ENCODE measurements at regions not wholly inside any gene's neighbourhood (a gene's known extent, or its start where the extent isn't known, plus 50 kb on each side); places are given as distances from the start of the nearest gene placed in this dataset.
"Not testable (repeated sequence)": the region's sequence is repeated elsewhere in the genome, so short reads cannot be mapped to it uniquely, and the experiment has no call there.

DNA sequence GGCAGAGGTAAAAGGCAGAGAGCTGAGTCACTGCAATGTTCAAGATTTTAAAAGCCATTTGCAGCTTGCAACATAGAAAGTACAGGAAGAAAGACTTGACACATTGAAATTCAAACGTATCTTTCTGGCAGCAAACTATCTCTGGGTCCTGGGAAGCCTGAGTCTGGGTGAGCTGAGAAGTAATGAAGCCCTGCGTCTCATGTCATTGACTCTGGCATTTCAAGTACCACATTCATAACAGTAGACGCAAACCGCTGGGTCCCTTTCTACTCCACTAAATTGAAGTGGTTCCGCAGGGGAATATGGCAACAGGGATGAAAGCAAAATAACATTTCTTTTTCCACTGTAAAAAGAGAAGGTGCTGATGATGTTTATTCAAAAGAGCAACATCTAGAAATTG, 694.3 kb downstream of the BRINP1 start:
- no peak for FAIRE-seq

DNA sequence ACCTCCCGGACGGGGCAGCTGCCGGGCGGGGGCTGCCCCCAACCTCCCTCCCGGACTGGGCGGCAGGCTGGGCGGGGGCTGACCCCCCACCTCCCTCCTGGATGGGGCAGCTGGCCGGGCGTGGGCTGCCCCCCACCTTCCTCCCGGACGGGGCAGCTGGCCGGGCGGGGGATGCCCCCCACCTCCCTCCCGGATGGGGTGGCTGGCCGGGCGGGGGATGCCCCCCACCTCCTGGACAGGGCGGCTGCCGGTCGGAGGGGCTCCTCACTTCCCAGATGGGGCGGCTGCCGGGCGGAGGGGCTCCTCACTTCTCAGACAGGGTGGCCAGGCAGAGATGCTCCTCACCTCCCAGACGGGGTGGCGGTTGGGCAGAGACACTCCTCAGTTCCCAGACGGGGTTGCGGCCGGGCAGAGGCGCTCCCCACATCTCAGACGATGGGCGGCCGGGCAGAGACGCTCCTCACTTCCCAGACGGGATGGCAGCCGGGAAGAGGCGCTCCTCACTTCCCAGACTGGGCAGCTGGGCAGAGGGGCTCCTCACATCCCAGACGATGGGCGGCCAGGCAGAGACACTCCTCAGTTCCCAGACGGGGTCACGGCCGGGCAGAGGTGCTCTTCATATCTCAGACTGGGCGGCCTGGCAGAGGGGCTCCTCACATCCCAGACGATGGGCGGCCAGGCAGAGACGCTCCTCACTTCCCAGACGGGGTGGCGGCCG, 691.1 kb downstream of the BRINP1 start:
- FAIRE-seq, result not testable (repeated sequence)

DNA sequence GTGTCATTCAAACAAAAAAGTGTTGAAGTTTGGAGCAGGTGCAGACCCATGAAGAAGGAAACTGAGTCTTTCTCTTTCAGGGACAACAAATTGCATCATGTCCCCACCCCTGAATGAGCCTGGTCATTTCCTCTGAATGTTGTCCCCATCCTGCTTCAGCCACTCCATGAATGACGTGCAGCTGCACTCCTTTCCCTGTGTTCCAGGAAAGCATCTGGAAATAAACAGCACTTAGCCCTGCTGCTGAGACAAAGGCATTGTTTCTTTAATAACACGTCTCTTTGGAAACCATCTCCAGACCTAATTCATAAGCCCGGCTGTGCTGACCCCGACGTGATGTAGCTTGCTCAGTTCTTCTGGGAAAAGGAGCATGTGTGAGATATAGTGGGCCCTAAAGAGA, 682.3 kb downstream of the BRINP1 start:
- no peak for FAIRE-seq

DNA sequence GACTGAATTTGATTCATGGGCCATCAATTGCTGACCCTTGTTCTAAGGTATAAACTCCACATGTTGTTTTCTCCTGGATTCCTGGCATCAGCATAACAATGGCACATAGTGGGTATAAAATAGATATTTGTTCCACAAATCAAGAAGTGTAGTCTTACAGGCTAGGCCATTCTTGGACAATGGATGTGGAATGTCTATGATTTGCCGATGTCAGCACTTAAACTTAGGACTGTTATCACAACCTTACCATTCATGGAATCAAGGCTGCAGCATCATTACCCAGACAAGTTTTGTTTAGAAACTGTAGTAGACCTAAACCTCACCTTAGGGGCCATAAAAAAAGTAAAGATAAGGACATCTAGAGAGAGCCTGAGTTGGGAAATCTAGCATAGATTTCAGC, 680.0 kb downstream of the BRINP1 start:
- FAIRE-seq, result no peak

DNA sequence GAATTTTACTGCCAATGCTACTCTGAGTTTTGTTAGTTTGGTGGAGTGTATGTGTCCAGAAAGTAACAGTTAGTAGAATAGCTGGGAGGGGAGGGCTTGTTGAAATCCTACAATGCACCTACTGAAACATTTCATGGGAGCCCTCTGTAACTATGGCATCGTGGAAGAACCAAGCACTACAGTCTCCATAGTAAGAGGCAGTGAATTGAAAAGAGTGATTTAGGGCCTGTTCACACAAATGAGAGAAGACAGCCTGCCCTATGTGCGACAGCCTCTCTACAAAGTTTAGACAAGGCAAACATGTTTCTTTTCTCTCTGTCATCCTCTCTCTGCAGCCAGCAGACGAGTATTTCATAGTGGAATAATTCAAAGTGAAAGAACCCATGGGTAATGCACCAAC, 676.6 kb downstream of the BRINP1 start:
- FAIRE-seq, result no peak

DNA sequence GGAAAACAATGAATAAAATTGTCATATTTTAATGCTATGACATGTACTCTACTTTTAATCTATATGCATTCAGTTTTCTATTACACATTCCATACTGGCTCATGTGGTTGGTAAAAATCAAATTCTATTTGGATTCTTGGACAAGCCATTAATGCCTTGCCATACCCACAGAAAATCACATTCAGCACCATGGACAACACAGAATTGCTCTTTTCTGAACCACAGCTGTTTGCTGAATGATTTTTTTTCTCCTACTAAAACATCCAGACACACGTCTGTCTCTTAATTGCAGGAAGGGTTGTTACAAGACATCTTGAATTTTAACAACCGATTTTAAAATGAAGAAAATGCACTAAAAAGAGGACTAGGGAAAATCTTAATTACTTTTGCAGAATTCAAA, 675.6 kb downstream of the BRINP1 start:
- FAIRE-seq, result no peak

DNA sequence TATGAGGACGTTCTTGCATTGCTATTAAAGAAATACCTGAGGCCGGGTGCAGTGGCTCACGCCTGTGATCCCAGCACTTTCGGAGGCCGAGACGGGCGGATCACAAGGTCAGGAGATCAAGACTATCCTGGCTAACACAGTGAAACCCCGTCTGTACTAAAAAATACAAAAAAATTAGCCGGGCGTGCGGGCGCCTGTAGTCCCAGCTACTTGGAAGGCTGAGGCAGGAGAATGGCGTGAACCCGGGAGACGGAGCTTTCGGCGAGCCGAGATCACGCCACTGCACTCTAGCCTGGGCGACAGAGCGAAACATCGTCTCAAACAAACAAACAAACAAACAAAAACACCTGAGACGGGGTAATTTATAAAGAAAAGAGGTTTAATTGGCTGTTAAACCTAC, 674.0 kb downstream of the BRINP1 start:
- FAIRE-seq, result not testable (repeated sequence)

DNA sequence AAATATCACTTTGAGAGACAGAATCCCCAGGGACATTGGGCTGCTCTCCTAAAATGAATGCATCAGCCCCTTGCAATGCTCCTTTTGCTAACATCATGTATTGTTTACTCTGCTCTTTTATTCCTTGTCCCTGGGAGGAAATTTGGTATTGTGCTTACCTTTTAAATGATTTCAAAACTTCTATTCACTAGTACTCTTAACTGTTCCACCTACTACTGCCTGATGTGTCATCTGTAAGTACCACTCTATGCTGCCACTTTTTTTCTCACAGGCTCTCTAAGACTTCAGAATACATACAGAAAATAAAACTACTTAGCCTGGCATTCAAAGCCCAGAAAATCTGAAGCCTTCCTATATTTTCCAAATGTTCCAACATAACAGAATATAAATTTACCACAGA, 667.2 kb downstream of the BRINP1 start:
- FAIRE-seq, result no peak

DNA sequence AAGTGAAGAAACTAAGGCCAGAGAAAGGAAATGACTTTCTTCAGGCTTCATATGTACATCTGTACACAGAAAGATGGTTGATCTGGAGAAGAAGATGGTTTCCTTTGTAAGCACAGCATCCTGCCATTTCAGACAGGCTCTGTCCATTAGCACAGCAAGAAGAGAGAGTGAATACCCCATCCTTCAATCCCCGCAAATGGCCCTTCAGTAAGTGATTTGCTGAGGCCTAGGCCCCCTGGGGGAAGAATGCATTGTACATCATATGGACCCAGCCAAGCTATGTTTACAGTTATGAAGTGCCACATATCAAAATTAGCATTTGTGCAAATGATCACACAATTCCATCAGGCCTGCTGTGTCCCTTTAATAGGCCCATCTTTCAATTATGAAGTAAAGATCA, 657.4 kb downstream of the BRINP1 start:
- FAIRE-seq, result no peak

DNA sequence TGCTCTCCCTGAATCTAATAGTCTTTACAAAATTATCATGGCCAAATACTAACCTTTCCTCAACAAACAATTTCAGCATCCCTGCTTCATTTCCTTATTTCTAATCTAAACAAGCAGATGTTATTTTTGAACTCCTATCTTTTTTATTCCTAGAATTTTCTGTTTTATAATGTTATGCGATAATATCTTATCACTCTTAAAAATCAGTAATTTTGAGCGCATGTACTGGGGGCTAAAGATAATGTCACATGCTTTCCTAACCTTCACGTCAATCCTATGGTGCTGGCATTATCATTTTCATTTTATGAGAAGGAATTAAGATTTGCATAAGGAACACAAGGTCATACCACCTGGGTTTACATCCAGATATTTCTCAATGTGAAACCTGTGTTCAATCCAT, 648.0 kb downstream of the BRINP1 start:
- no peak for FAIRE-seq

DNA sequence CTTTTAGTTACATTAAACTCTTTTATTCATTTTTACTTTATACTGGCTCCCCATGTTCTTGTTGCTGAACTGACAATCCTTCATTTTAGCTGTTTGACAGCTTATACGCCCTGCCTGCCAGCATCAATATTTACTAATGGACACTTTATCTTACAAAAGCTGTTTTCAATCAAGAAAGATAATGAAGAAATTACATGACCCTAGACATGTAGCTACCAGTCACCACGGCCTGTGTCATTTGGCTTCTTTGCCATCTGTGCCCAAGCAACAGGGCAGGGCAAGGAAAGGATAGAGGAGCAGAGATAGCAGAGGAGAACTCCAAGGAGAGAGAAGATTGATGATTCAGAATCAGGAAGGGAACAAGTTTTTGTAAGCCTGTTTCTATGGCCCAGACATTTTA, 647.3 kb downstream of the BRINP1 start:
- no peak for FAIRE-seq

DNA sequence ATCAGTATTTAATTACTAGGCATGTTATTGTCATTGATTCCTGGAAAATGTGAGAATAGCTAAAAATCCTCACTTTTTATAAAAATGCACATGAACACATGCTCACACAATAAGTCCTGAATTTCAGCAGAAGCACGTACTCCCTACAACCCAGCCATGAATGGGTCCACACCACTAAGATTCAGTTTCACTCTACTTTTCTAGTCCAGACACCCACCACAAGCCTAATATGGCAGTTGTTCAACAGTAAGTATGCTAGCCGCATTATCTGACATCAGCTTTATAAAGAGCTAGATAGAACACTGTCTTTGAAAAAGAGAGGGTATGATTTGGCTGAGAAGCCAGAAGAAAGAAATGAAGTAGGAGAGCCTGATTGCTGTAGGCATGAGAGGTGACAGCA, 639.3 kb downstream of the BRINP1 start:
- FAIRE-seq, result no peak

DNA sequence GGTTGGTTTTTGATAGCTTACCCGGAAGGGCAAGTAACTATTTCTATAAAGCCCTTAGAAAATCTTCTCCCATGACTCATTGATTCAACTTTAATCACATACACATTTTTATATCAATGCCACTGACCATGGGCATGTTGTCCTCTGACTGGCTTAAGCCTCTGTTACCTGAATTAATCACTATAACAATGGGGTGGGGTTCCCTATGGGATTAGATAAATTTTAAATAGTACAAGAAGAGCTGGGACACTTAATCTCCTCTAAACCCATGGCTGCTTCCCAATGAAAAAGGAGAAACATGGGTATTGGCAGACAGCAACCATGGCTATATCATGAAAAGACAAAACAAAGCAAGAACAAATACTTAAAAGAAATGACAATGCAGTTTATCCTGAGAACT, 636.2 kb downstream of the BRINP1 start:
- FAIRE-seq, result no peak

DNA sequence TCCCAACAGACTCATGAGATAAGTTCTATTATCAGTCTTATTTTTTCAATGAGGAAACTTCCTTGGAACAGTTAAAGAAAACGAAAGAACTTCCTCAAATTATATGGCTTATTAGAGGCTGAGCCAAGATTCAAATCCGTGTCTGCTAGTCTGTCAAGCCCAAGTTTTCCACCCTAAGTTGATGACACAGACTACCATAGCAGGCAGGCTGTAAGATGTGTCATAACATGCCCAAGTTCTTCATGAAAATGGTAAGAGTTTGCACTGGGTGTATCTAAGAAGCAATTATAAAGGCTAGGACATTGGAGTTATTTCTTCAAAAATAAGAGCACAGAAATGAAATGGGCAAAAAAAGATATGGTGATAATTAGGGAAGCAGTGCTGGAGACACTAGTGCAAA, 634.5 kb downstream of the BRINP1 start:
- no peak for FAIRE-seq

DNA sequence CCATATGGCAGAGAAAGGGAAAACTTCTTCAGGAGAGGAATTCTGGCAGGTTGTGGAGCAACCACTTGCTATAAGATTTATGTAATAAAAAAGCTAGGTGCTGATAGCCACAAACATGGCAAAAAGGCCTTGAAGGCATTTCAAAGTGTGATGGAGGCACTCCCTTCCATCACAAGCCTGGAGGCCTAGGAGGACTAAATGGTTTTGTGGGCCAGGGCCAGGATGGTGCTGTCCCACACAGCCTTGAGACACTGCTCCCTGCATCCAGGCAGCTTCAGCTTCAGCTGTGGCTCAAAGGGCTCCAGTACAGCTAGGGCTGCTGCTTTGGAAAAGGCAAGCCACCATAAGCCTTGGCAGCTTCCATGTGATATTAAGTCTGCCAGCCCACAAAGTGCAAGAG, 632.8 kb downstream of the BRINP1 start:
- FAIRE-seq, result no peak

DNA sequence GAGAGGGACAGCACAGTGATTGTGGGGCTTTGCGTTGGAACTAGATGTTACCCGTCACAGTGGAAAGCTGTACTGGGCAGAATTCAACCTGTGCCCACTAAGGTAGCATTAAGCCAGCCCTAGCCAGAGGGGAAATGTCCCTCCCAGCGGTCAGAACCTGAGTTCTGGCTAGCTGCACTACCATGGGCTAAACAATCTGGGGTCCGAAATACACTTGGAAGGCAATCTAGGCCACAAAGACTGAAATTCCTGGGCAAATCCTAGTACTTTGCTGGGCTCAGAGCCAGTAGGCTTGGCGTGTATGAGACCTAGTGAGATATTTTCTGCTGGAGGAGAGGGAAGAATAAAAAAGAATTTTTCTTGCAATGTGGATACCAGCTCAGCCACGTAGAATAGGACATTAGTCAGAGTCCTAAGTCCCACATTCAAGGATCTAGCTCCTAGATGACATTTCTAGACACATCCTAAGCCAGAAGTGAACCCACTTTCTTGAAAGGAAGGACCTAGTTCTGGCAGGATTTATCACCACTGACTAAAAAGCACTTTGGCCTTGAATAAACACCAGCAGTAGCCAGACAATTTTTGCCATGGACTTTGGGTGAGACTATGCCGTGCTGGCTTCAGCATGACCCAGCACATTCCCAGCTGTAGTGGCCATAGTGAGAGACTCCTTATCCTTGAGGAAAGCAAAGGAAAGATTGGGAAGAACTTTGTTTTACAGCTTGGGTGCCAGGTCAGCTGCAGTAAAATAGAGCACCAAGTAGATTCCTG, 618.0 kb downstream of the BRINP1 start:
- no peak for FAIRE-seq

DNA sequence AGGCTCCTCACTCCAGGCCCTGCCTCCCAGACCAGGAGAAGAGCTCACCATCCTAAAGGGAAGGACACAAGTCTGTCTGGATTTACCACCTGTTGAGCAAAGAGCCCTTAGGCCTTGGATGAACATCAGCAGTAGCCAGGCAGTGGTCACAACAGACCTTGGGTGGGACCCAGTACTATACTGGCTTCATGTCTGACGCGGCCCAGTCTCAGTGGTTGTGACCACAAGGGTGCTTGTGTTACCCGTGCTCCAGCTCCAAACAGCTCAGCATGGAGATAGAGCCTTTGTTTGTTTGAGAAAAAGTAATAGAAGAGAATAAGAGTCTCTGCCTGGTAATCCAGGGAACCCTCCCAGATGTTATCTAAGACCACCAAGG, 617.4 kb downstream of the BRINP1 start:
- no peak for FAIRE-seq

DNA sequence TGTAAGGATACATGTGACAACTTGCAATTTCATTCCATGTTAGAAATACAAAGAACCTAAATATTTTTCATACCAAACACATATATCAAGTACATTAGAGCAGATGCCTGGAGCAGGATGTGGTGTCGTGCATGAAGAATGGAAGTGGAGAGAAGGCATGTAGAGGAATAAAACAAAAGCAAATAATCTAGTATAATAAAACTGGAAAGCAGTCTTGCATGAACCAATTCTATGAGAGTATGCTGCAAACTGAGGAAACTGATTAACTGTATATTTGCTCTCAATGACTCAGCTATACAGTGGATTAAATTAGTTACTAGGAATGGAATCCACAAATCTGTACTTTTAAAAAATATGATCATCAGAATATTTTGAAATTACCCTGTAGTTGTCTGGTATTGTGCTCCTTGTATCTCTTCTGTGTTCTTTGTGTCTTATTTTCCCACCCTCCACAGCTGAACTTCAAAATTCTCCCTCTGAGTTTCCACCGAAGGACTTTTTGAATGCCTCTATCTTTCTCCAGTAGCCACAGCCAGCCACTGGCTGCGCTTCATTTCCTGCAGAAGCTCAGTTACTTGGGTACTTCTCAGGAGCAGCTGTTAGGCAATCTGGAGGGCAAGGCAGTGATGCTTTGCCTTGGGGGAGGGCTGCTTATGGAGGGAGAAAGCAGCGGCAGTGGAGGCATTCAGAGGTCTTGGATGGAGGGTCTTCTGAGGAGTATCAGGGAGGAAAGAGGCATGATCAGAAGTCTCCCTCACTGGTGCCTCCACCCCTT, 608.0 kb downstream of the BRINP1 start:
- FAIRE-seq, result no peak

DNA sequence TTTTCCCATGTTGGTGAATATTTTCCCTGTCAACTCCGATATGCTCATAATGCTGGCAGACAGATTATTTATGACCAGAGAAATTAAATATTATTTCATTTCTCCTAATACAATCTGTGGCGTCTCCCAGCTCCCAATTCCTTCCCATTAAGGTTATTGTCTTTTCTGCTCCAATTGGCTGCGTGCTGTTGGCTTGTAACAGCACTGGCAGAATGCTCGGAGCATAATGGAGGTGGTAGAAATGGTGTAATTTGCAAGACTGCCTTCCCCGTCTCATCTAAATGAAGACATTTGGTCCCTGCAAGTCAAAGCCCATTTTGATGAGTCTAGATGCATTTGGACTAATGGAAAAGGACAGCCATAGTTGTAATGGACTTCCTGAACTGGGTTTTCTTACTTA, 601.7 kb downstream of the BRINP1 start:
- no peak for FAIRE-seq

DNA sequence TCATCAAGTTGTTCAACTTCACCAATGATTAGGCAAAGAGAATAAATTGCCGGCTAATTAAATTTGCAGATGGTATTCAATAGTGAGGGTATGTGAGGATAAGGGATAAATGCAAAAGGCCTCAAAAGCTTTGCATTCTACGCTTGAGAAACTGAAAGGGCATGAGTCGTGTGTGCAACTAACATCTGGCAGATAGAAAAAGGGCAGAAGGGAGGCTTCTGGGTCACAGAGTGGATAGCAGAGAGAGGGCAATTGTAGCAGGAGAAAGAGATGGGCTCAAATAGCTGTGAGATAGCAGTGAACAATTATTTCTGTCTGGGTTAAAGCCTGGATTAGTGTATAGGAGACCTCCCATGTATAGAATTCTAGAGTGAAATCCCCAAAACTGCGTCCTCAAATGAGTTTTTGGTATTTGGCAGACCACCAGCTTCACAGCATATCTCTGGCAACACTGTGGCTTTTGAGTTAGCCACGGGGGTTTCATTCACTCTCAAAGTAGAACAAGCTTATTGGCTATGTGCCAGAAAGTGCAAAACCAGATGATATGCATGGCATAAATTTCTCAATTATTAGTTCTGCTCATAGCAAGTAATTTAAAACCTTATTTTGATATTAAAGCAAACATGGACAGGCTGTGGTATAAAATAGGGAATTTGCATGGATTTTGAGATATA, 586.3 kb downstream of the BRINP1 start:
- no peak for FAIRE-seq

DNA sequence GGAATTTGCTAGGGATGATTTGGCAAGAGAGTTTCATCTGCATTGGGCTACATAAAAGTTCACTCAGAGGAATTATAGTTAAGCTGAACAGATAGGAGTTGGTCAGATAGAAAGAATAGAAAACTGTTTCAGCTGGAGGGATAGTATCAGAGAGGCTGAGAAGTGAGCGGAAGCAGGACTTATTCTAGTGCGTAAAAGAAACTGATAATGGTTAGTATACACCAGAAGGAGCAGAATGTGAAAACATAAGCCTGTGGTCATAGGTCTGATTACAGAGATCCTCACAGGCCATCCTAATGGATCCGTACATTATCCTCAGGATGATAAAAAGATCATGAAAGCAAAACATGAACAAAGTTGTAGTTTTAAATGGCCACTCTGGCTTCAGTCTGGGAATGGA, 585.2 kb downstream of the BRINP1 start:
- FAIRE-seq, result no peak

DNA sequence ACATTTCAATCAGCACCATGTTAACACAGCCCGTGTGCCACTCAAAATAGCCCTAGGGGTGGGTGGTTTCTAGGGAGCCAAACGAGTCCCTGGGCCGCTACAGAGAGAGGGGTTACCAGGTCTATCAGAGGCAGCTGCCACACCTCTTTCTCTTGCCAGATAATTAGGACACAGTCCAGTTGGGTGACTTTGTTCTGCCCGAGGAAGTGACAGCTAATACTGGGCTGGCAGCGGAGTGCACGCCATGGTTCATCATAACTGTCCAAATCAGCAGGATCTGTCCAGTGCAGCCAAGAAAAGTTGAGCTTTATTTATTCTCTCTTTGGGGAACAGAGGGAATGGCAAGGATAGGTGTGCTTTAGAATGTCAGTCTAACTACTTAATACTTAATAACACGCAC, 583.8 kb downstream of the BRINP1 start:
- FAIRE-seq, result no peak

DNA sequence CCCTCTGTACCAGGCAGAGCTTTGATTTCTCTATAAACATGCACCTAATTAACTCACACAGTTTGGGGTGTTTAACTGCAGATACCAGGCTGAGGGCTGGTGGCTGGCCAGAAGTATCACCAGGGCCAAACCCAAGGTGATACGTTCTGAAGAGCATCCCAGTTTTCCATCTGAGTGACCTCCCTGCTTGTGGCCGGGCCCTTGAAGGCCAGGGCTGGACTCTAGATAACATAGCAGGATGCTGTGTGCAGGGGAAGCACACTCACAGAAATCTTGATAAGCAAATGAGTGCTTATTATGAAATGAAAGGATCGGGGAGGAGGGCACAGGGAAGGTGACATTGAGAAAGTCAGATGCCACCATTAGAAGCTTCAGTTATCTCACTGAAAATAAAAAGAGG, 582.4 kb downstream of the BRINP1 start:
- FAIRE-seq, result no peak
